Activated CD4-positive, alpha-beta memory T cell treated with anti-CD3 and anti-CD28 coated beads, Interleukin-2, amount 10 ng/mL, durations not matched to agents 7 days and 5 days (primary cell): ENCODE measurements at regions not wholly inside any gene's neighbourhood (a gene's known extent, or its start where the extent isn't known, plus 50 kb on each side); places are given as distances from the start of the nearest gene placed in this dataset.

Experiments
- CTCF ChIA-PET: fragments of 350-600 bp; sonication (Branson Sonifier 250); formaldehyde crosslinking; loops from one replicate; lab custom pipeline; 2021; ENCODE audit warnings: antibody characterized with exemption, inconsistent platforms; lab: Charles Lee
- POLR2A ChIA-PET: fragments of 350-600 bp; sonication (Branson Sonifier 250); formaldehyde crosslinking; loops from one replicate; lab custom pipeline; 2021; ENCODE audit warnings: antibody characterized with exemption; lab: Charles Lee
- DNase-seq: peaks from one replicate; pipeline ENCODE4 v3.0.0-alpha.2; 2020
- H3K27ac Mint-ChIP-seq: one replicate; pipeline ENCODE4 v1.8.0; 2021; ENCODE audit warnings: mild to moderate bottlenecking, mixed read lengths
- H3K27me3 Mint-ChIP-seq: one replicate; pipeline ENCODE4 v1.8.0; 2021; ENCODE audit warnings: mixed read lengths
- H3K36me3 Mint-ChIP-seq: one replicate; pipeline ENCODE4 v1.8.0; 2021; ENCODE audit warnings: low read depth, mixed read lengths
- H3K4me1 Mint-ChIP-seq: one replicate; pipeline ENCODE4 v1.8.0; 2021; ENCODE audit warnings: mixed read lengths
- H3K4me3 Mint-ChIP-seq: one replicate; pipeline ENCODE4 v1.8.0; 2021; ENCODE audit warnings: mild to moderate bottlenecking, mixed read lengths
- H3K9me3 Mint-ChIP-seq: one replicate; pipeline ENCODE4 v1.8.0; 2021; ENCODE audit warnings: mixed read lengths

GRCh38 chr4:163649557-163650091 lies 155.1 kb downstream of the TMA16 start:
- Mint-ChIP-seq H3K9me3 (peaks cover 5% of the 10 kb centered on the region), H3K4me3 (no peak overlapping the region), H3K27me3 (no peaks in the 10 kb centered on the region), H3K4me1 (no peaks in the 10 kb centered on the region), H3K27ac (no peak overlapping the region), H3K36me3 (no peaks in the 10 kb centered on the region)
- POLR2A ChIA-PET: no interaction called here
- no peak for DNase-seq
- CTCF ChIA-PET: no interaction called here

DNA sequence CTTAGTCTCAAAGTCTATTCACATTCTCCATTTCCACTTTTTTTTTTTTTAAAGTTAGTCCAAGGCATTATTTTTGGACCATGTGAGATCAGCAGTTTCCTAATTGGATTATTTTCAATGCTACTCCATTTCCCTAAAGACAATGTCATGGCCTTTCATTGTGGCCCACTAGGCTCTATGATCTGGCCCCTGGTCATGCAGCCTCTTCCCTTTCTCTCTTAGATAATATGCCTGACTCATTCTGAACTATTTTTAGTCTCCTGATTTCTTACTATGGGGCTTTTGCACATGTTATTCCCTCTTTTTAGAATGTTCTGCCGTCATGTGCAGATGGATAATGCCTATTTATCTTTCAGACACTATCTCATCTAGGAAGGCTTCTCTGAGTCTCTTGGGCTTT lies 157.3 kb downstream of the TMA16 start:
- ChIA-PET POLR2A (no interaction called here), CTCF (no interaction called here)
- H3K36me3 Mint-ChIP-seq: no peaks in the 10 kb centered on the region
- H3K4me1 Mint-ChIP-seq: no peaks in the 10 kb centered on the region
- DNase-seq: no peak
- H3K9me3 Mint-ChIP-seq: no peaks in the 10 kb centered on the region
- H3K4me3 Mint-ChIP-seq: no peak overlapping the region
- no peak overlapping the region for H3K27ac Mint-ChIP-seq
- H3K27me3 Mint-ChIP-seq: no peaks in the 10 kb centered on the region

DNA sequence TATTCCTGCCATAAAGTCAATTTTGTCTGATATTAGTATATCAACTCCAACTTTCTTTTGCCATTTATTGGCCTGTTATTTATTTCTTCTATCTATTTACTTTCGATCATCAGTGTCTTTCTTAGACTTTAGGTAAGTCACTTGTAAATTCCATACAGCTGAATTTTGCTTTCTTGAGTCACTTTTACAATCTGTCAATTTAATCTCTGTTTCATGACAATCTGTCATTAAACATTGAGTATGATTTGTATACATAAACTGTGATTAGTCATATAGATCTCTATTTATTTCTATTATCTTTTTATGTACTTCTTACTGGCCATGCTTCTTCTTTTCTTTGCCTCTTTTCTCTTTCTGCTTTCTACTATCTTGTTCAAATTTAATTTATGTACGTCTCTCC lies 160.1 kb downstream of the TMA16 start:
- H3K9me3 Mint-ChIP-seq: no peaks in the 10 kb centered on the region
- ChIA-PET CTCF (no interaction called here), POLR2A (no interaction called here)
- no peaks in the 10 kb centered on the region for H3K36me3 Mint-ChIP-seq
- H3K4me3 Mint-ChIP-seq: no peak overlapping the region
- H3K27me3 Mint-ChIP-seq: no peaks in the 10 kb centered on the region
- no peaks in the 10 kb centered on the region for H3K4me1 Mint-ChIP-seq
- no peak for DNase-seq
- no peak overlapping the region for H3K27ac Mint-ChIP-seq

DNA sequence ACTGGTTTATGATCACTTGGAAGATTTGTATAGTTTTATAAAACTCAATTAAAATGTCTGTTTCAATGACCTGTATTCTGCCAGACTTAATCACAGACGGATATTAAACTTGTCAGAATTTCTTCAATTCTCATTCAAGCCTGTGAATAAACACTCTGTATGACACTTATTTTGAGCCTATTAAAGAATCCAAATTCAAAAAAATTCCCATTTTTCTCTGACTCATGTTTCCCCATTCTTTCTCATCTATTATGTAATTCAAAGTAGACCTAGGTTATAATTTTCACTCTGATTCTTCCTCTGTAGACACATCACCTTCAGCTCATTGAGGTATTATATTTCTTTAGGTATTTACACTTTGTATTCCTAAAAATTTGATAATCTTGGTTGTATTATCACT lies 166.1 kb downstream of the TMA16 start:
- CTCF ChIA-PET: no interaction called here
- no peaks in the 10 kb centered on the region for H3K9me3 Mint-ChIP-seq
- no peaks in the 10 kb centered on the region for H3K36me3 Mint-ChIP-seq

GRCh38 chr4:163662768-163663167 lies 168.3 kb downstream of the TMA16 start:
- no peaks in the 10 kb centered on the region for H3K36me3 Mint-ChIP-seq
- H3K4me1 Mint-ChIP-seq: peaks cover 2% of the 10 kb centered on the region
- POLR2A ChIA-PET: no interaction called here
- no peak for DNase-seq
- no peak overlapping the region for H3K27ac Mint-ChIP-seq
- CTCF ChIA-PET: interaction anchor here (0.6 to 1.6 kb wide), 3 partner anchors 109 to 313 kb away, joined by 4 to 5 read pairs (median 4); no protein-coding TSS in a partner anchor
- no peaks in the 10 kb centered on the region for H3K27me3 Mint-ChIP-seq
- H3K9me3 Mint-ChIP-seq: no peaks in the 10 kb centered on the region
- no peak overlapping the region for H3K4me3 Mint-ChIP-seq

More for the DNA sequence above, 166.1 kb downstream of the TMA16 start:
- H3K27ac Mint-ChIP-seq: no peak overlapping the region
- no peak overlapping the region for H3K4me3 Mint-ChIP-seq
- POLR2A ChIA-PET: no interaction called here
- DNase-seq: no peak
- no peaks in the 10 kb centered on the region for H3K27me3 Mint-ChIP-seq
- H3K4me1 Mint-ChIP-seq: no peaks in the 10 kb centered on the region

DNA sequence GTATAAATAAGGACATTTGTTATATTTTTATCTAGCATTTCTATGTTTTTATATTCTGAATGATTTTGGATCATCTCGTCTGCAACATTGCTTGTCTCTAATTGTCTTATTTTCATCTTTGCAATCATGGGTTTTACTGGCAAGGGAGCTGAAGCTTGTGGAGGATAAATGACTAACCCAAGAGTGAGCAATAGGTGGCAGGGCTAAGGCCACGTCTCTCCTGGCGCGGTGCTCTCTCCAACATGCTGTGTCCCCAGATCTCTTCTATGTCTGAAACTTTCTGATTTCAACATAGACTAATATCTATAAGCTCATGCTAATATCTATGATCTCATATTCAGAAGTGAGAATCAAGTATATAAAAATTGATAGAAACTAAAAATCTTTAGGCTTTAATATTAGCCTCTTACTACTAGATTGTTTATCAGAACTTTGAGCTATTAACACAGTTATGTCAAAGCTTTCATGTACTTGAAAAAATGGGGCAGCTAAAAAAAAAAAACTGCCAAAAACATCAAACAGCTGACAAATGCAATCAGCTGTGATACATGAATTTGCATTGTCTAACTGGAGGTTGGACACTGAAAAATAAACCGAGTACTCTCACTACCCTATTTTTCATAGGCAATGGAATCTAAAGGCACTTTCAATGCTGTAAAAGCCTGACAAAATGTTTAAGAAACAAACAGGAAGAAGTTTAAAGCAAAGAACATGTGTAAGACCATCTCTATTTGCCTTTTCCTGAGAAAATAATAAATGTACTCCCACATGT lies 169.2 kb downstream of the TMA16 start:
- ChIA-PET POLR2A (no interaction called here), CTCF (interaction anchor here (0.6 to 1.6 kb wide), 3 partner anchors 110 to 314 kb away, joined by 4 to 5 read pairs (median 4); no protein-coding TSS in a partner anchor)
- Mint-ChIP-seq H3K9me3 (no peaks in the 10 kb centered on the region), H3K27ac (no peak overlapping the region), H3K27me3 (no peaks in the 10 kb centered on the region), H3K4me1 (peaks cover 2% of the 10 kb centered on the region), H3K36me3 (no peaks in the 10 kb centered on the region), H3K4me3 (no peak overlapping the region)
- DNase-seq: no peak

DNA sequence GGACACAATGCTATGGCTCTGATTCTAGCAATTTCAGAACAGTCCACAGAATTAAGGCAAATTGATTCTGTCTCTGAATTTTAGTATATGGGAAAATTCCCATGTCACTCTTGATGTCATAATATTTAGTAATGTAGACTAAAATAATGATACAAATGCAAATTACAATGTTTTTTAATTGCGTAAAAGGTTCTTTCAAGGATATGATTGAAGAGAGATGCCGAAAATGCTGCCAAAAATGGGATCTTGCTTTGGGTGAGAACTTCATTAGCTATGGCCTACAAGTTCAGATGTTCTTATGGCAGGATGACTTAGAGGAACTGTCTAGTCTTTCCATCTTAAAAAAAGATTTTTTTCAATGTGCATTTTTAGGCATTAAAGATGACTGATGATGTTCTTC lies 170.6 kb downstream of the TMA16 start:
- ChIA-PET POLR2A (no interaction called here), CTCF (interaction anchor here (1.1 kb wide), 1 partner anchor 109 kb away, joined by 4 read pairs; no protein-coding TSS in a partner anchor)
- no peak overlapping the region for H3K27ac Mint-ChIP-seq
- no peaks in the 10 kb centered on the region for H3K27me3 Mint-ChIP-seq
- H3K4me1 Mint-ChIP-seq: peaks cover 2% of the 10 kb centered on the region
- H3K4me3 Mint-ChIP-seq: no peak overlapping the region
- no peaks in the 10 kb centered on the region for H3K9me3 Mint-ChIP-seq
- DNase-seq: no peak
- H3K36me3 Mint-ChIP-seq: no peaks in the 10 kb centered on the region

DNA sequence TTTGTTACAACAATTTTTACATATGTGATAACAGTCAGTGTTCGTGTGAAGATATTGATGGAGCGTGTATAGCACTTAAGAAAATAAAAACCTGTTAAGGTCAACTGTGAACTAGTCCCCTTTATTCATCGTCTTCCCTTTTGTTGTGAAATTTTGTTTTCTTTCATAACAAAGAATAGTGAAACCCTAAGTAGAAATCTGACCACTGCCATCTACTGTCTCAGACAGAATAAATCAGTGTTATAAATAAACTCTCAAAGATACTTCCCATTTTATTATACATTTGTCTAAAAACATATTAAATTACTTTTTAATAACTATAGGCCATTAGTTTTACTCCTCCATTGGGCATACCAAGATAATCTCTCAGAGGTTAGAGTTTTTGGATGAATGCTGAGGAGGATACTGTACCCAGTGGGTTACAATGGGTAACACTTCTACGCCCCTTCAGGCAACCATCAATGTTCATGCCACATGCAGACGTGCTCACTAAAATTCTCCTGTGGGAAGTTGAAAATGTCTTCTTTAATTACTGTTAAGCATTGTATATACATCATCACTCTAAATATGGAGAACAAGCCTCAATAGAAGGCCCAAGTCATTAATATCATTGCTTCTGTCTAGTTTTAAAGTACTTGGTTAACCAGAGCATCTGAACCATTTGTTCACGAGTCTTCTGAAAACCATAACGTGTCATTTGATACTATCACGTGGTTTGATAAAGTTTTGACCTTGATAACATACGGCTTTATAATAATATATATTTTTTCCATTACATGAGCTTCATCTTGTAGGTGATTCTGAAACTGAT lies 171.2 kb downstream of the TMA16 start:
- H3K4me1 Mint-ChIP-seq: peaks cover 2% of the 10 kb centered on the region
- no peaks in the 10 kb centered on the region for H3K27me3 Mint-ChIP-seq
- ChIA-PET POLR2A (no interaction called here), CTCF (interaction anchor here (0.6 to 1.2 kb wide), 5 partner anchors 15 to 184 kb away, joined by 3 to 4 read pairs (median 3); no protein-coding TSS in a partner anchor)
- no peaks in the 10 kb centered on the region for H3K36me3 Mint-ChIP-seq
- H3K9me3 Mint-ChIP-seq: no peaks in the 10 kb centered on the region
- H3K4me3 Mint-ChIP-seq: no peak overlapping the region
- no peak overlapping the region for H3K27ac Mint-ChIP-seq
- DNase-seq: no peak

GRCh38 chr4:163666332-163666873 lies 171.9 kb downstream of the TMA16 start:
- Mint-ChIP-seq H3K4me1 (peaks cover 2% of the 10 kb centered on the region), H3K4me3 (no peak overlapping the region), H3K27me3 (no peaks in the 10 kb centered on the region), H3K27ac (no peak overlapping the region), H3K9me3 (no peaks in the 10 kb centered on the region), H3K36me3 (no peaks in the 10 kb centered on the region)
- POLR2A ChIA-PET: no interaction called here
- DNase-seq: no peak
- CTCF ChIA-PET: interaction anchor here (0.6 to 1.2 kb wide), 4 partner anchors 15 to 185 kb away, joined by 3 to 4 read pairs (median 3); no protein-coding TSS in a partner anchor

- Mint-ChIP-seq H3K9me3 (no peaks in the 10 kb centered on the region), H3K4me1 (no peaks in the 10 kb centered on the region), H3K27me3 (no peaks in the 10 kb centered on the region), H3K4me3 (no peak overlapping the region), H3K36me3 (no peaks in the 10 kb centered on the region), H3K27ac (no peak overlapping the region)
- POLR2A ChIA-PET: no interaction called here
- CTCF ChIA-PET: interaction anchor here (0.9 to 8.9 kb wide), 3 partner anchors 9 to 120 kb away, joined by 3 to 100 read pairs (median 4); no protein-coding TSS in a partner anchor
- no peak for DNase-seq
Observed at GRCh38 chr4:163672751-163673150, 178.3 kb downstream of the TMA16 start.

GRCh38 chr4:163673848-163674697 lies 179.6 kb downstream of the TMA16 start:
- Mint-ChIP-seq H3K4me3 (no peak overlapping the region), H3K27ac (no peak overlapping the region), H3K4me1 (no peaks in the 10 kb centered on the region), H3K27me3 (no peaks in the 10 kb centered on the region), H3K36me3 (no peaks in the 10 kb centered on the region), H3K9me3 (no peaks in the 10 kb centered on the region)
- ChIA-PET POLR2A (no interaction called here), CTCF (interaction anchor here (8.9 kb wide), 1 partner anchor 121 kb away, joined by 100 read pairs; no protein-coding TSS in a partner anchor)
- DNase-seq: no peak

GRCh38 chr4:163679189-163679588 lies 184.7 kb downstream of the TMA16 start:
- Mint-ChIP-seq H3K9me3 (no peaks in the 10 kb centered on the region), H3K27ac (no peak overlapping the region), H3K4me3 (no peak overlapping the region), H3K27me3 (no peaks in the 10 kb centered on the region), H3K36me3 (no peaks in the 10 kb centered on the region), H3K4me1 (no peaks in the 10 kb centered on the region)
- ChIA-PET POLR2A (no interaction called here), CTCF (interaction anchor here (7.7 to 8.9 kb wide), 2 partner anchors 126 to 127 kb away, joined by 100 to 122 read pairs; no protein-coding TSS in a partner anchor)
- DNase-seq: no peak
